ENCODE measurements at regions not wholly inside any gene's neighbourhood (a gene's known extent, or its start where the extent isn't known, plus 50 kb on each side); places are given as distances from the start of the nearest gene placed in this dataset.

- no peak for TF ChIP-seq NR2C2 (CRISPR knock-in tag; IDR thresholded peaks at IDR 0.05)
- TF ChIP-seq NR2C2 (tag; IDR thresholded peaks at IDR 0.05): no peak
- TF ChIP-seq CEBPB (tag; IDR thresholded peaks at IDR 0.05): no peak
- no peak for TF ChIP-seq USF1 (CRISPR knock-in tag; IDR thresholded peaks at IDR 0.05)
- no peak for TF ChIP-seq ZNF707 (CRISPR knock-in tag; conservative IDR thresholded peaks at IDR 0.05)
- TF ChIP-seq ZNF395 (CRISPR knock-in tag; IDR thresholded peaks at IDR 0.05): no peak
- no peak for TF ChIP-seq ZFPM2 (CRISPR knock-in tag; IDR thresholded peaks at IDR 0.05)
- no peak for TF ChIP-seq KAT2B (IDR thresholded peaks at IDR 0.05; ENCODE audit: low read depth, low read length)
- no peak for TF ChIP-seq CBFA2T3 (IDR thresholded peaks at IDR 0.05)
These were observed 138.9 kb upstream of the CLEC14A start (continued) for GRCh38 chr14:38394767-38395166.

GRCh38 chr14:38394064-38394463 lies 138.2 kb upstream of the CLEC14A start:
- FAIRE-seq: no peak
- DNase-seq (ENCODE audit: extremely low read depth in 1 of 4, low spot score in 3 of 4): no peak
- no peaks in the 10 kb centered on the region for H3K4me1 ChIP-seq (replicated peaks in 1 of 2; ENCODE audit: control insufficient read depth in 2 of 2, insufficient read depth in 2 of 2, low read length in 2 of 2)
- ChIA-PET POLR2A (no interaction called here), CTCF (ENCODE audit: low intra/inter-chr PET ratio) (no interaction called here)
- no peak overlapping the region for H3K4me2 ChIP-seq (ENCODE audit: insufficient read depth, low read length)
- no peak for TF ChIP-seq SREBF1 (IDR thresholded peaks at IDR 0.05; ENCODE audit: borderline replicate concordance, low read depth, low read length)
- no TSS peak for BruUV-seq (replicated peaks)
- H3K27me3 ChIP-seq (ENCODE audit: control insufficient read depth in 2 of 2, insufficient read depth in 2 of 2, low read length in 2 of 2): no peaks in the 10 kb centered on the region
- intact Hi-C loops (cut with micrococcal nuclease) (no loop called here), in situ Hi-C loops (cut with MboI) (no loop called here)
- no peaks in the 10 kb centered on the region for H3K79me2 ChIP-seq (ENCODE audit: control insufficient read depth, insufficient read depth, low read length)
- ATAC-seq: no peak
- H3K9me1 ChIP-seq (ENCODE audit: control insufficient read depth, insufficient read depth, low read length): no peaks in the 10 kb centered on the region
- H4K20me1 ChIP-seq (replicated peaks; ENCODE audit: control insufficient read depth, insufficient read depth, low read length): no peaks in the 10 kb centered on the region
- H2AFZ ChIP-seq (ENCODE audit: low read depth, low read length): no peak overlapping the region
- H3K27ac ChIP-seq (ENCODE audit: extremely low read depth, low read depth, low read length): no peak overlapping the region
- no peak overlapping the region for H3K9ac ChIP-seq (ENCODE audit: insufficient read depth in 1 of 2, low read depth in 2 of 2, low read length in 2 of 2)
- H3K4me3 ChIP-seq: no peak overlapping the region
- 0% methylated on average over 2 of the region's 2 CpGs for WGBS (ENCODE audit: insufficient coverage, low coverage, missing lambda C conversion rate)
- no peaks in the 10 kb centered on the region for H3K9me3 ChIP-seq (replicated peaks; ENCODE audit: control insufficient read depth, insufficient read depth, low read depth, low read length)
- H3K36me3 ChIP-seq (ENCODE audit: control insufficient read depth, insufficient read depth, low read length): no peaks in the 10 kb centered on the region
